ENCODE measurements at regions not wholly inside any gene's neighbourhood (a gene's known extent, or its start where the extent isn't known, plus 50 kb on each side); places are given as distances from the start of the nearest gene placed in this dataset.
A peak's percentile ranks its signal among the peaks of the same experiment; 100 is the strongest.
"Not testable (repeated sequence)": the region's sequence is repeated elsewhere in the genome, so short reads cannot be mapped to it uniquely, and the experiment has no call there.

GRCh38 chrX:129071390-129071789 is 451.9 kb downstream of the SMARCA1 start:
- DNase-seq, result no peak

GRCh38 chrX:129065895-129066294 is 457.4 kb downstream of the SMARCA1 start:
- no peak for DNase-seq

GRCh38 chrX:129058405-129058804 is 464.9 kb downstream of the SMARCA1 start:
- DNase-seq, result no peak

GRCh38 chrX:129043138-129043537 is 480.2 kb downstream of the SMARCA1 start:
- DNase-seq, result no peak

- DNase-seq, result no peak
These were observed 482.0 kb downstream of the SMARCA1 start for GRCh38 chrX:129041319-129041718.

GRCh38 chrX:129040124-129040523 is 483.2 kb downstream of the SMARCA1 start:
- DNase-seq, result no peak

GRCh38 chrX:129039176-129039575 is 484.1 kb downstream of the SMARCA1 start:
- no peak for DNase-seq

GRCh38 chrX:129037389-129037788 is 485.9 kb downstream of the SMARCA1 start:
- no peak for DNase-seq

- no peak for DNase-seq
These were observed 488.1 kb downstream of the SMARCA1 start for GRCh38 chrX:129035180-129035579.

GRCh38 chrX:129034196-129034595 is 489.1 kb downstream of the SMARCA1 start:
- DNase-seq, result no peak

GRCh38 chrX:129026202-129026601 is 497.1 kb downstream of the SMARCA1 start:
- no peak for DNase-seq

GRCh38 chrX:129025376-129025775 is 497.9 kb downstream of the SMARCA1 start:
- DNase-seq, result no peak

GRCh38 chrX:129019412-129019811 is 503.9 kb downstream of the SMARCA1 start:
- DNase-seq, result no peak

- no peak for DNase-seq
These were observed 507.9 kb downstream of the SMARCA1 start for GRCh38 chrX:129015381-129015780.

GRCh38 chrX:129013574-129013973 is 509.7 kb downstream of the SMARCA1 start:
- DNase-seq, result no peak

GRCh38 chrX:129007631-129008030 is 515.7 kb downstream of the SMARCA1 start:
- peak; percentile 86 for DNase-seq

- peak; percentile 92 for DNase-seq
These were observed 516.8 kb downstream of the SMARCA1 start for GRCh38 chrX:129006491-129006890.

- no peak for DNase-seq
These were observed 522.5 kb downstream of the SMARCA1 start for GRCh38 chrX:129000797-129001196.

GRCh38 chrX:129000018-129000417 is 523.3 kb downstream of the SMARCA1 start:
- DNase-seq, result no peak

- no peak for DNase-seq
These were observed 531.0 kb downstream of the SMARCA1 start for GRCh38 chrX:128992107-128992971.

GRCh38 chrX:128975745-128976144 is 547.5 kb downstream of the SMARCA1 start:
- peak; percentile 8 for DNase-seq

- no peak for DNase-seq
These were observed 550.3 kb downstream of the SMARCA1 start for GRCh38 chrX:128973033-128973432.

- DNase-seq, result no peak
These were observed 562.0 kb downstream of the SMARCA1 start for GRCh38 chrX:128961290-128961689.

- DNase-seq, result not testable (repeated sequence)
These were observed 568.6 kb downstream of the SMARCA1 start for GRCh38 chrX:128954697-128955096.

GRCh38 chrX:128931071-128931470 is 592.2 kb downstream of the SMARCA1 start:
- DNase-seq, result no peak
